SK-N-SH (cell line): ENCODE measurements at regions not wholly inside any gene's neighbourhood (a gene's known extent, or its start where the extent isn't known, plus 50 kb on each side); places are given as distances from the start of the nearest gene placed in this dataset.
"Not testable (repeated sequence)": the region's sequence is repeated elsewhere in the genome, so short reads cannot be mapped to it uniquely, and the experiment has no call there.

Source experiments
- CTCF ChIA-PET: fragments of 300-600, 350-600 bp; formaldehyde crosslinking; extraction: SDS; loops from one replicate; lab custom pipeline; 2021; lab: Yijun Ruan, JAX
- POLR2A ChIA-PET: fragments of 350-600 bp; sonication (Branson Sonifier 250); formaldehyde crosslinking; extraction: SDS; loops from one replicate; lab custom pipeline; 2020; ENCODE audit warnings: antibody characterized with exemption, inconsistent platforms; lab: Yijun Ruan, JAX
- DNase-seq: peaks from one replicate; pipeline ENCODE4 v3.0.0; 2012
- H2AFZ ChIP-seq: fragments of 200-600 bp; sonication (generic); 2 replicates; pipeline ENCODE4 v1.8.1; 2016; ENCODE audit warnings: antibody characterized with exemption, mild to moderate bottlenecking, low read depth
- H3F3A ChIP-seq: fragments of 200-600 bp; sonication (generic); replicated peaks from 2 replicates; pipeline ENCODE3; 2016; ENCODE audit warnings: antibody characterized with exemption, mild to moderate bottlenecking; ENCODE audit not compliant: insufficient read depth
- H3K27ac ChIP-seq, 2 experiments: fragments of 200-500 bp in 1 of 2; fragments of 200-600 bp in 1 of 2; sonication (Bioruptor generic) in 1 of 2; sonication (generic), shearing (Covaris generic) in 1 of 2; 2 replicates each; pipeline versions ENCODE4 v1.5.1 to v1.6.1; 2014 to 2016; ENCODE audit warnings: low read depth in 2 of 2, inconsistent platforms in 1 of 2, low read length in 1 of 2, mild to moderate bottlenecking in 1 of 2, mixed read lengths in 1 of 2
- H3K27me3 ChIP-seq: fragments of 200-600 bp; sonication (generic), shearing (Covaris generic); 2 replicates; pipeline ENCODE4 v1.6.1; 2016; ENCODE audit warnings: mixed run types; ENCODE audit not compliant: insufficient read depth
- H3K36me3 ChIP-seq, 2 experiments: fragments of 200-500 bp in 1 of 2; fragments of 200-600 bp in 1 of 2; sonication (Bioruptor generic) in 1 of 2; sonication (generic) in 1 of 2; replicated peaks in 1 of 2; 2 replicates each; pipeline versions ENCODE3 to v1.5.1; 2014 to 2016; ENCODE audit warnings: low read length in 1 of 2, mild to moderate bottlenecking in 1 of 2; ENCODE audit not compliant: insufficient read depth in 2 of 2, control insufficient read depth in 1 of 2
- H3K4me1 ChIP-seq, 2 experiments: fragments of 200-500 bp in 1 of 2; fragments of 200-600 bp in 1 of 2; sonication (Bioruptor generic) in 1 of 2; sonication (generic), shearing (Covaris generic) in 1 of 2; 2 replicates each; pipeline versions ENCODE4 v1.5.1 to v1.6.1; 2014 to 2016; ENCODE audit warnings: low read depth in 1 of 2, low read length in 1 of 2, mixed run types in 1 of 2; ENCODE audit not compliant: insufficient read depth in 2 of 2, control insufficient read depth in 1 of 2
- H3K4me2 ChIP-seq: fragments of 200-600 bp; sonication (generic), shearing (Covaris generic); 2 replicates; pipeline ENCODE4 v1.6.1; 2017; ENCODE audit warnings: mixed run types
- H3K4me3 ChIP-seq, 2 experiments: fragments of 200-500 bp in 1 of 2; fragments of 200-600 bp in 1 of 2; sonication (Bioruptor generic) in 1 of 2; sonication (generic), shearing (Covaris generic) in 1 of 2; 2 replicates each; pipeline versions ENCODE4 v1.5.1 to v1.8.1; 2014 to 2016; ENCODE audit warnings: low read depth in 2 of 2, inconsistent platforms in 1 of 2, low read length in 1 of 2, mild to moderate bottlenecking in 1 of 2, mixed read lengths in 1 of 2, moderate library complexity in 1 of 2
- H3K79me2 ChIP-seq: fragments of 200-600 bp; sonication (generic); 2 replicates; pipeline ENCODE4 v1.8.1; 2017; ENCODE audit warnings: mild to moderate bottlenecking; ENCODE audit not compliant: insufficient read depth
- H3K9ac ChIP-seq: fragments of 200-600 bp; sonication (generic); 2 replicates; pipeline ENCODE4 v1.6.1; 2017; ENCODE audit warnings: mixed run types
- H3K9me2 ChIP-seq: fragments of 200-600 bp; sonication (generic); 2 replicates; pipeline ENCODE4 v1.6.1; 2017; ENCODE audit warnings: mixed run types
- H3K9me3 ChIP-seq: fragments of 200-600 bp; sonication (generic); 2 replicates; pipeline ENCODE4 v1.6.1; 2017; ENCODE audit warnings: mixed run types, mild to moderate bottlenecking, moderate library complexity
- H4K20me1 ChIP-seq: fragments of 200-600 bp; sonication (generic); 2 replicates; pipeline ENCODE4 v1.6.1; 2017; ENCODE audit warnings: mild to moderate bottlenecking, mixed run types; ENCODE audit not compliant: insufficient read depth
- CHD2 ChIP-seq: fragments of 150-350 bp; IDR thresholded peaks from 2 replicates; pipeline ENCODE4 v1.6.1; 2018; ENCODE audit warnings: low read length; ENCODE audit not compliant: partially characterized antibody
- CTCF ChIP-seq: fragments of 200-600 bp; sonication (generic); IDR thresholded peaks from 2 replicates; pipeline ENCODE4 v1.6.1; 2017; ENCODE audit warnings: antibody characterized with exemption, mild to moderate bottlenecking, moderate library complexity
- EZH2phosphoT487 ChIP-seq: fragments of 200-600 bp; sonication (generic); IDR thresholded peaks from 2 replicates; pipeline ENCODE4 v1.6.1; 2017; ENCODE audit warnings: low read depth, mixed run types, mild to moderate bottlenecking, antibody characterized with exemption, moderate library complexity, borderline replicate concordance
- GABPA ChIP-seq: IDR thresholded peaks from 2 replicates; pipeline ENCODE4 v1.4.0; 2012; ENCODE audit warnings: low read depth, mild to moderate bottlenecking
- JUND ChIP-seq: IDR thresholded peaks from 2 replicates; pipeline ENCODE4 v1.4.0; 2012
- MEF2A ChIP-seq: IDR thresholded peaks from 2 replicates; pipeline ENCODE4 v1.4.0; 2012; ENCODE audit warnings: low read depth, borderline replicate concordance
- MXI1 ChIP-seq: IDR thresholded peaks from 2 replicates; pipeline ENCODE4 v1.6.1; 2012; ENCODE audit warnings: mild to moderate bottlenecking, low read depth, low read length, improper control_type of control experiment
- NRF1 ChIP-seq: IDR thresholded peaks from 2 replicates; pipeline ENCODE4 v1.6.1; 2012; ENCODE audit warnings: low read depth, mild to moderate bottlenecking, low read length
- POLR2AphosphoS5 ChIP-seq: IDR thresholded peaks from 2 replicates; pipeline ENCODE4 v1.6.1; 2012; ENCODE audit warnings: low read depth, low read length
- RAD21 ChIP-seq: IDR thresholded peaks from 2 replicates; pipeline ENCODE4 v1.6.1; 2012; ENCODE audit warnings: mild to moderate bottlenecking, low read length
- USF1 ChIP-seq: IDR thresholded peaks from 2 replicates; pipeline ENCODE4 v1.4.0; 2012; ENCODE audit warnings: low read depth, borderline replicate concordance
- YY1 ChIP-seq: IDR thresholded peaks from 2 replicates; pipeline ENCODE4 v1.4.0; 2012; ENCODE audit warnings: low read depth, mild to moderate bottlenecking
- ZBTB33 ChIP-seq: IDR thresholded peaks from 2 replicates; pipeline ENCODE4 v1.4.0; 2012; ENCODE audit warnings: low read depth, borderline replicate concordance
- WGBS: methylation state at CpG from one replicate; pipeline ENCODE4 v1.1.6; 2017; ENCODE audit warnings: low lambda C conversion rate; 5-methylcytosine and 5-hydroxymethylcytosine counted together
- TF ChIP-seq, protein P1 (sequence below): fragments of 150-350 bp; IDR thresholded peaks from 2 replicates; pipeline ENCODE4 v1.6.1; 2016; ENCODE audit warnings: mild to moderate bottlenecking, low read depth, low read length
- TF ChIP-seq, protein P2 (sequence below): IDR thresholded peaks from 2 replicates; pipeline ENCODE4; 2012

- H3K27me3 ChIP-seq, DNase-seq, H3K9me2 ChIP-seq, POLR2A ChIA-PET, H3F3A ChIP-seq, H4K20me1 ChIP-seq, H3K9ac ChIP-seq, H3K9me3 ChIP-seq, H3K36me3 ChIP-seq, H3K79me2 ChIP-seq, H3K4me3 ChIP-seq, H2AFZ ChIP-seq, H3K4me2 ChIP-seq, CTCF ChIA-PET, H3K4me1 ChIP-seq, H3K27ac ChIP-seq: not testable (repeated sequence)
- WGBS = 83% methylated on average over 5 of the region's 5 CpGs
Observed at GRCh38 chr1:196004388-196004787, 603.9 kb downstream of the KCNT2 start.

DNA sequence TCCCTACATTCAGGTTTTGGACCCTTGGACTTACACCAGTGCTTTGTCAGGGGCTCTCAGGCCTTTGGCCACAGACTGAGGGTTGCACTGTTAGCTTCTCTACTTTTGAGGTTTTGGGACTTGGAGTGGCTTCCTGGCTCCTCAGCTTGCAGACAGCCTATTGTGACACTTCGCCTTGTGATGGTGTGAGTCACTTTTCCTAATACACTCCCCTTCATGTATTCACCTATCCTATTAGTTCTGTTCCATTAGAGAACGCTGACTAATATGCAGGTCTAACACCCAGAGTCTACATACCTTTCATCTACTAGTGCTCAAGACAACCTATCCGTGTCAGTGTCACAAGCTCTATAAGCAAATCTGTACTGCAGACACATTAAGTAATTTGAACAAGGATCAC lies 605.3 kb downstream of the KCNT2 start:
- DNase-seq = no peak
- Histone ChIP-seq H3K27me3 (no peaks in the 10 kb centered on the region), H3K36me3 (no peaks in the 10 kb centered on the region), H3K27ac (no peak overlapping the region), H3K4me1 (no peaks in the 10 kb centered on the region), H3K4me2 (no peak overlapping the region), H3K9me2 (no peaks in the 10 kb centered on the region), H3K9ac (no peak overlapping the region), H4K20me1 (no peaks in the 10 kb centered on the region), H3K9me3 (no peaks in the 10 kb centered on the region)
- 46% methylated on average over 3 of the region's 3 CpGs for WGBS
- TF ChIP-seq EZH2phosphoT487 (no peak), POLR2AphosphoS5 (no peak), JUND (no peak), NRF1 (no peak), GABPA (no peak), YY1 (no peak), USF1 (no peak), CHD2 (no peak), MEF2A (no peak), MXI1 (no peak), RAD21 (no peak), ZBTB33 (no peak), CTCF (no peak)
- TF ChIP-seq, protein P1, sequence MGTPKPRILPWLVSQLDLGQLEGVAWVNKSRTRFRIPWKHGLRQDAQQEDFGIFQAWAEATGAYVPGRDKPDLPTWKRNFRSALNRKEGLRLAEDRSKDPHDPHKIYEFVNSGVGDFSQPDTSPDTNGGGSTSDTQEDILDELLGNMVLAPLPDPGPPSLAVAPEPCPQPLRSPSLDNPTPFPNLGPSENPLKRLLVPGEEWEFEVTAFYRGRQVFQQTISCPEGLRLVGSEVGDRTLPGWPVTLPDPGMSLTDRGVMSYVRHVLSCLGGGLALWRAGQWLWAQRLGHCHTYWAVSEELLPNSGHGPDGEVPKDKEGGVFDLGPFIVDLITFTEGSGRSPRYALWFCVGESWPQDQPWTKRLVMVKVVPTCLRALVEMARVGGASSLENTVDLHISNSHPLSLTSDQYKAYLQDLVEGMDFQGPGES = no peak
- TF ChIP-seq, protein P2, sequence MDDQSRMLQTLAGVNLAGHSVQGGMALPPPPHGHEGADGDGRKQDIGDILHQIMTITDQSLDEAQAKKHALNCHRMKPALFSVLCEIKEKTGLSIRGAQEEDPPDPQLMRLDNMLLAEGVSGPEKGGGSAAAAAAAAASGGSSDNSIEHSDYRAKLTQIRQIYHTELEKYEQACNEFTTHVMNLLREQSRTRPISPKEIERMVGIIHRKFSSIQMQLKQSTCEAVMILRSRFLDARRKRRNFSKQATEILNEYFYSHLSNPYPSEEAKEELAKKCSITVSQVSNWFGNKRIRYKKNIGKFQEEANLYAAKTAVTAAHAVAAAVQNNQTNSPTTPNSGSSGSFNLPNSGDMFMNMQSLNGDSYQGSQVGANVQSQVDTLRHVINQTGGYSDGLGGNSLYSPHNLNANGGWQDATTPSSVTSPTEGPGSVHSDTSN = no peak
- TF ChIP-seq, all 33 proteins: peak for 0
- POLR2A ChIA-PET = no interaction called here
- CTCF ChIA-PET = no interaction called here
- no peaks in the 10 kb centered on the region for H3F3A ChIP-seq
- no peak overlapping the region for H3K4me3 ChIP-seq
- no peaks in the 10 kb centered on the region for H3K79me2 ChIP-seq
- H2AFZ ChIP-seq = no peak overlapping the region

GRCh38 chr1:196002296-196002695 lies 605.9 kb downstream of the KCNT2 start:
- DNase-seq, POLR2A ChIA-PET, H3K9ac ChIP-seq, H3K27me3 ChIP-seq, H3K27ac ChIP-seq, H3K79me2 ChIP-seq, H4K20me1 ChIP-seq, H3F3A ChIP-seq, CTCF ChIA-PET, H3K9me2 ChIP-seq, H3K4me1 ChIP-seq, H2AFZ ChIP-seq, H3K36me3 ChIP-seq, H3K4me2 ChIP-seq, H3K9me3 ChIP-seq, H3K4me3 ChIP-seq: not testable (repeated sequence)
- 79% methylated on average over 4 of the region's 4 CpGs for WGBS
